H1 (cell line): ENCODE measurements at regions not wholly inside any gene's neighbourhood (a gene's known extent, or its start where the extent isn't known, plus 50 kb on each side); places are given as distances from the start of the nearest gene placed in this dataset.

Experiments used
- CTCF ChIA-PET: fragments of 300-600 bp; sonication (Branson Sonifier 250); formaldehyde crosslinking; loops from one replicate; lab custom pipeline; 2021; ENCODE audit not compliant: partially characterized antibody; lab: Charles Lee
- POLR2A ChIA-PET: fragments of 300-600 bp; sonication (Branson Sonifier 250); formaldehyde crosslinking; loops from one replicate; lab custom pipeline; 2021; ENCODE audit warnings: inconsistent platforms; ENCODE audit not compliant: partially characterized antibody; lab: Charles Lee
- DNase-seq, 2 experiments: peaks; one replicate each; pipeline versions ENCODE4 v3.0.0 to v3.0.0-alpha.2; 2010 to 2022; ENCODE audit warnings: low spot score in 2 of 2, low read depth in 1 of 2, mixed read lengths in 1 of 2
- FAIRE-seq: peaks from 2 replicates; lab custom pipeline; 2011; peaks lifted over from hg19 to GRCh38; lab: Jason Lieb, UNC
- H2AFZ ChIP-seq: 2 replicates; pipeline ENCODE4 v1.8.1; 2012; ENCODE audit warnings: low read length, inconsistent platforms
- H2AK5ac ChIP-seq: 2 replicates; pipeline ENCODE4 v1.6.1; 2013; ENCODE audit warnings: low read depth, low read length
- H2BK120ac ChIP-seq: replicated peaks from 2 replicates; pipeline ENCODE3; 2013; ENCODE audit warnings: low read depth, low read length, inconsistent platforms
- H2BK12ac ChIP-seq: 2 replicates; pipeline ENCODE4 v1.6.1; 2013; ENCODE audit warnings: low read depth, low read length
- H2BK15ac ChIP-seq: 2 replicates; pipeline ENCODE4 v1.6.1; 2013; ENCODE audit warnings: low read length
- H2BK20ac ChIP-seq: 2 replicates; pipeline ENCODE4 v1.6.1; 2013; ENCODE audit warnings: low read length
- H2BK5ac ChIP-seq: 2 replicates; pipeline ENCODE4 v1.6.1; 2013; ENCODE audit warnings: low read depth, low read length
- H3K14ac ChIP-seq: 2 replicates; pipeline ENCODE4 v1.6.1; 2013; ENCODE audit warnings: inconsistent platforms; ENCODE audit not compliant: insufficient read length
- H3K18ac ChIP-seq: 2 replicates; pipeline ENCODE4 v1.6.1; 2013; ENCODE audit warnings: low read length; ENCODE audit errors: extremely low read depth
- H3K23ac ChIP-seq: 2 replicates; pipeline ENCODE4 v1.6.1; 2013; ENCODE audit warnings: inconsistent platforms; ENCODE audit not compliant: insufficient read length
- H3K23me2 ChIP-seq: 2 replicates; pipeline ENCODE4 v1.6.1; 2013; ENCODE audit warnings: low read depth, low read length
- H3K27ac ChIP-seq: 2 replicates; pipeline ENCODE4 v1.6.1; 2011; ENCODE audit warnings: low read depth, low read length, inconsistent platforms
- H3K27me3 ChIP-seq, 4 experiments: replicated peaks in 1 of 4; 1 replicate in 1 of 4; 2 replicates in 3 of 4; pipeline versions ENCODE4 v1.6.1 to v1.8.1; 2011 to 2013; ENCODE audit warnings: low read length in 3 of 4, mild to moderate bottlenecking in 3 of 4, inconsistent platforms in 2 of 4, mixed read lengths in 2 of 4, moderate library complexity in 1 of 4; ENCODE audit not compliant: control insufficient read depth in 3 of 4, insufficient read depth in 3 of 4; ENCODE audit errors: extremely low read depth in 1 of 4
- H3K36me3 ChIP-seq, 4 experiments: 2 replicates each; pipeline versions ENCODE4 v1.6.1 to v1.8.1; 2011 to 2013; ENCODE audit warnings: mild to moderate bottlenecking in 4 of 4, low read length in 3 of 4, moderate library complexity in 2 of 4, control low read depth in 1 of 4, inconsistent platforms in 1 of 4; ENCODE audit not compliant: insufficient read depth in 4 of 4, control insufficient read depth in 2 of 4
- H3K4ac ChIP-seq: replicated peaks from 2 replicates; pipeline ENCODE3; 2013; ENCODE audit warnings: low read length, low read depth, mixed read lengths, inconsistent platforms; ENCODE audit not compliant: insufficient read length
- H3K4me1 ChIP-seq, 4 experiments: replicated peaks in 1 of 4; 1 replicate in 1 of 4; 2 replicates in 3 of 4; pipeline versions ENCODE4 v1.6.1 to v1.8.1; 2011 to 2013; ENCODE audit warnings: low read length in 3 of 4, inconsistent platforms in 2 of 4, mixed read lengths in 1 of 4; ENCODE audit not compliant: insufficient read depth in 4 of 4, control insufficient read depth in 3 of 4
- H3K4me2 ChIP-seq, 2 experiments: 2 replicates each; pipeline versions ENCODE4 v1.6.1 to v1.8.1; 2011 to 2013; ENCODE audit warnings: low read depth in 2 of 2, low read length in 2 of 2, control low read depth in 1 of 2, inconsistent platforms in 1 of 2, mild to moderate bottlenecking in 1 of 2; ENCODE audit not compliant: insufficient read depth in 1 of 2
- H3K4me3 ChIP-seq, 4 experiments: fragments of 200-600, 300-600 bp in 1 of 4; sonication (generic), shearing (Covaris generic), sonication (Bioruptor Twin) in 1 of 4; 2 replicates each; pipeline versions ENCODE4 v1.5.1 to v1.8.1; 2011 to 2016; ENCODE audit warnings: low read length in 4 of 4, low read depth in 3 of 4, control low read depth in 2 of 4, inconsistent platforms in 2 of 4, mild to moderate bottlenecking in 2 of 4, mixed read lengths in 1 of 4, moderate library complexity in 1 of 4; ENCODE audit not compliant: insufficient read depth in 2 of 4; ENCODE audit errors: extremely low read depth in 1 of 4
- H3K56ac ChIP-seq: replicated peaks from 2 replicates; pipeline ENCODE3; 2013; ENCODE audit warnings: low read depth, mild to moderate bottlenecking, mixed read lengths, low read length, inconsistent platforms; ENCODE audit not compliant: insufficient read length
- H3K79me1 ChIP-seq: 2 replicates; pipeline ENCODE4 v1.6.1; 2013; ENCODE audit warnings: low read depth, low read length, control low read depth
- H3K79me2 ChIP-seq, 2 experiments: 2 replicates each; pipeline versions ENCODE4 v1.6.1 to v1.8.1; 2012 to 2013; ENCODE audit warnings: low read length in 2 of 2, mild to moderate bottlenecking in 2 of 2, inconsistent platforms in 1 of 2; ENCODE audit not compliant: insufficient read depth in 2 of 2, control insufficient read depth in 1 of 2
- H3K9ac ChIP-seq, 4 experiments: replicated peaks in 1 of 4; 1 replicate in 1 of 4; 2 replicates in 3 of 4; pipeline versions ENCODE4 v1.6.1 to v1.8.1; 2011 to 2013; ENCODE audit warnings: low read depth in 3 of 4, low read length in 3 of 4, control low read depth in 2 of 4, mild to moderate bottlenecking in 2 of 4, moderate library complexity in 2 of 4, inconsistent platforms in 1 of 4; ENCODE audit errors: extremely low read depth in 1 of 4
- H3K9me3 ChIP-seq, 2 experiments: 2 replicates each; pipeline versions ENCODE4 v1.6.1 to v1.8.1; 2012 to 2013; ENCODE audit warnings: mild to moderate bottlenecking in 2 of 2, moderate library complexity in 2 of 2, control low read depth in 1 of 2, inconsistent platforms in 1 of 2, low read depth in 1 of 2, low read length in 1 of 2, mixed read lengths in 1 of 2; ENCODE audit not compliant: insufficient read depth in 2 of 2
- H4K20me1 ChIP-seq, 2 experiments: replicated peaks in 1 of 2; 2 replicates each; pipeline versions ENCODE3 to v1.8.1; 2011 to 2013; ENCODE audit warnings: inconsistent platforms in 2 of 2, low read length in 2 of 2, mild to moderate bottlenecking in 1 of 2; ENCODE audit not compliant: insufficient read depth in 2 of 2, control insufficient read depth in 1 of 2
- H4K5ac ChIP-seq: 2 replicates; pipeline ENCODE4 v1.6.1; 2013; ENCODE audit warnings: low read length, low read depth, mixed read lengths, inconsistent platforms; ENCODE audit not compliant: insufficient read length
- H4K8ac ChIP-seq: 2 replicates; pipeline ENCODE4 v1.8.0; 2013; ENCODE audit warnings: mild to moderate bottlenecking, moderate library complexity, low read length, inconsistent platforms; ENCODE audit not compliant: insufficient read depth; ENCODE audit errors: extremely low read depth
- H4K91ac ChIP-seq: replicated peaks from 2 replicates; pipeline ENCODE3; 2013; ENCODE audit warnings: low read length, mixed read lengths, inconsistent platforms; ENCODE audit not compliant: insufficient read length
- BRCA1 ChIP-seq: IDR thresholded peaks from 2 replicates; pipeline ENCODE4 v1.6.1; 2012; ENCODE audit warnings: low read depth, low read length, improper control_type of control experiment
- CHD1 ChIP-seq: IDR thresholded peaks from 2 replicates; pipeline ENCODE4 v1.6.1; 2012; ENCODE audit warnings: low read depth, low read length, improper control_type of control experiment
- CTBP2 ChIP-seq: IDR thresholded peaks from 2 replicates; pipeline ENCODE4 v1.7.0; 2011; ENCODE audit warnings: borderline replicate concordance, mild to moderate bottlenecking, moderate library complexity, mixed read lengths, low read length; ENCODE audit not compliant: insufficient read depth, insufficient read length
- POLR2AphosphoS5 ChIP-seq: IDR thresholded peaks from 2 replicates; pipeline ENCODE4 v1.6.1; 2011; ENCODE audit warnings: low read depth, low read length
- SIRT6 ChIP-seq: IDR thresholded peaks from one replicate; pipeline ENCODE4 v1.7.1; 2012; ENCODE audit warnings: low read length, inconsistent platforms
- WGBS, 2 experiments: shearing (Covaris generic) in 1 of 2; methylation state at CpG; one replicate each; pipeline versions ENCODE4 v1.1.6 to v1.1.7; 2013 to 2015; ENCODE audit warnings: low lambda C conversion rate in 2 of 2, mixed read lengths in 2 of 2, inconsistent platforms in 1 of 2, low coverage in 1 of 2, missing lambda C conversion rate in 1 of 2; ENCODE audit not compliant: insufficient replicate concordance in 2 of 2, insufficient coverage in 1 of 2, insufficient read length in 1 of 2; ENCODE audit errors: extremely low coverage in 1 of 2, missing lambda C conversion rate in 1 of 2; 5-methylcytosine and 5-hydroxymethylcytosine counted together

GRCh38 chr6:165071906-165072305 is 237.5 kb downstream of the C6orf118 start:
- no peak overlapping the region for H3K4me2 ChIP-seq
- H3K27me3 ChIP-seq: no peaks in the 10 kb centered on the region
- H2AFZ ChIP-seq: no peak overlapping the region
- no peak overlapping the region for H3K18ac ChIP-seq
- DNase-seq: no peak
- H3K14ac ChIP-seq: no peak overlapping the region
- H4K8ac ChIP-seq: no peak overlapping the region
- no peak overlapping the region for H2BK120ac ChIP-seq
- no peak overlapping the region for H3K9ac ChIP-seq
- H2BK5ac ChIP-seq: no peak overlapping the region
- H3K9me3 ChIP-seq: no peaks in the 10 kb centered on the region
- 100% methylated on average over 1 of the region's 4 CpGs; no CpG with 5 or more reads in 1 of the 2 experiments for WGBS, 2 experiments
- H3K4me1 ChIP-seq: no peaks in the 10 kb centered on the region
- H3K23me2 ChIP-seq: no peaks in the 10 kb centered on the region
- no peak overlapping the region for H2BK12ac ChIP-seq
- no peak overlapping the region for H2AK5ac ChIP-seq
- no peak overlapping the region for H3K4me3 ChIP-seq
- H3K27ac ChIP-seq: no peak overlapping the region
- H4K91ac ChIP-seq: no peak overlapping the region
- H3K4ac ChIP-seq: no peak overlapping the region
- H4K20me1 ChIP-seq: no peaks in the 10 kb centered on the region
- H2BK20ac ChIP-seq: no peak overlapping the region
- no peaks in the 10 kb centered on the region for H3K36me3 ChIP-seq
- no peak overlapping the region for H3K23ac ChIP-seq
- no peak for TF ChIP-seq CHD1
- no peak for TF ChIP-seq CTBP2
- TF ChIP-seq SIRT6: no peak
- no peak for TF ChIP-seq POLR2AphosphoS5
- no peak for TF ChIP-seq BRCA1
- TF ChIP-seq, all 59 proteins: peak for 0
- Histone ChIP-seq H3K79me2 (no peaks in the 10 kb centered on the region), H3K79me1 (no peaks in the 10 kb centered on the region), H3K56ac (no peak overlapping the region), H2BK15ac (no peak overlapping the region), H4K5ac (no peak overlapping the region)
- no peak for FAIRE-seq
- CTCF ChIA-PET: interaction anchor here (1.6 to 1.8 kb wide), 2 partner anchors 10 to 159 kb away, joined by 4 to 5 read pairs; no protein-coding TSS in a partner anchor
- POLR2A ChIA-PET: no interaction called here
